Activated CD4-positive, CD25-positive, alpha-beta regulatory T cell treated with anti-CD3 and anti-CD28 coated beads, Interleukin-2, amount 50 U/mL, for 16 hours (primary cell): ENCODE measurements at regions not wholly inside any gene's neighbourhood (a gene's known extent, or its start where the extent isn't known, plus 50 kb on each side); places are given as distances from the start of the nearest gene placed in this dataset.
A peak's percentile ranks its signal among the peaks of the same experiment; 100 is the strongest.
"Not testable (repeated sequence)": the region's sequence is repeated elsewhere in the genome, so short reads cannot be mapped to it uniquely, and the experiment has no call there.

ENCODE experiments used
- DNase-seq: peaks from one replicate; pipeline ENCODE4 v3.0.0-alpha.2; 2020; ENCODE audit warnings: low read depth, low spot score

- DNase-seq, result no peak
Measured at GRCh38 chr11:104776501-104777170, 121.6 kb downstream of the CASP12 start.

GRCh38 chr11:104774578-104774977, 123.7 kb downstream of the CASP12 start:
- DNase-seq, result no peak

- no peak for DNase-seq
Measured at GRCh38 chr11:104772806-104773241, 125.4 kb downstream of the CASP12 start.

- DNase-seq, result no peak
Measured at GRCh38 chr11:104771763-104772162, 126.5 kb downstream of the CASP12 start.

GRCh38 chr11:104771046-104771445, 127.2 kb downstream of the CASP12 start:
- DNase-seq, result not testable (repeated sequence)

GRCh38 chr11:104765401-104766095, 132.7 kb downstream of the CASP12 start:
- no peak for DNase-seq

- no peak for DNase-seq
Measured at GRCh38 chr11:104764710-104765045, 133.6 kb downstream of the CASP12 start.

- DNase-seq, result no peak
Measured at GRCh38 chr11:104763930-104764709, 134.1 kb downstream of the CASP12 start.

GRCh38 chr11:104761511-104761910, 136.7 kb downstream of the CASP12 start:
- DNase-seq, result no peak

GRCh38 chr11:104759464-104759863, 138.8 kb downstream of the CASP12 start:
- no peak for DNase-seq

GRCh38 chr11:104738918-104739317, 159.3 kb downstream of the CASP12 start:
- no peak for DNase-seq

GRCh38 chr11:104738208-104738607, 160.1 kb downstream of the CASP12 start:
- DNase-seq, result no peak

- DNase-seq, result no peak
Measured at GRCh38 chr11:104736502-104736901, 161.8 kb downstream of the CASP12 start.

- DNase-seq, result no peak
Measured at GRCh38 chr11:104734998-104735397, 163.3 kb downstream of the CASP12 start.

- no peak for DNase-seq
Measured at GRCh38 chr11:104731890-104732289, 166.4 kb downstream of the CASP12 start.

GRCh38 chr11:104728927-104729326, 169.3 kb downstream of the CASP12 start:
- DNase-seq, result no peak

- no peak for DNase-seq
Measured at GRCh38 chr11:104727768-104728167, 170.5 kb downstream of the CASP12 start.

GRCh38 chr11:104727095-104727494, 171.2 kb downstream of the CASP12 start:
- DNase-seq, result no peak

GRCh38 chr11:104725796-104726408, 172.4 kb downstream of the CASP12 start:
- DNase-seq, result no peak

- DNase-seq, result no peak
Measured at GRCh38 chr11:104713401-104713800, 184.9 kb downstream of the CASP12 start.

- peak; percentile 63 for DNase-seq
Measured at GRCh38 chr11:104705490-104706190, 192.6 kb downstream of the CASP12 start.

- no peak for DNase-seq
Measured at GRCh38 chr11:104704888-104705287, 193.4 kb downstream of the CASP12 start.
